Heart left ventricle (tissue), 16 donors: ENCODE measurements at regions not wholly inside any gene's neighbourhood (a gene's known extent, or its start where the extent isn't known, plus 50 kb on each side); places are given as distances from the start of the nearest gene placed in this dataset.

Experiments used
- ATAC-seq, 4 donors: fragments of 200-7000 bp; cut with Tn5 transposase; one replicate each; pipeline ENCODE4 v1.9.1; 2020 to 2022; ENCODE audit warnings: moderate library complexity in 4 of 4, mild to moderate bottlenecking in 3 of 4, moderate number of reproducible peaks in 1 of 4
- DNase-seq, 5 donors: peaks; one replicate each; pipeline ENCODE4 v3.0.0-alpha.2; 2020
- H3K27ac ChIP-seq, 12 donors: fragments of 200-600 bp; sonication (generic) in 4 of 12; one replicate each; pipeline versions ENCODE4 v1.5.0 to v1.8.0; 2016 to 2022; ENCODE audit warnings: mild to moderate bottlenecking in 2 of 12
- H3K27me3 ChIP-seq, 9 donors: fragments of 200-600 bp; sonication (generic) in 2 of 9; one replicate each; pipeline versions ENCODE4 v1.5.1 to v1.8.0; 2016 to 2022; ENCODE audit warnings: mild to moderate bottlenecking in 3 of 9
- H3K36me3 ChIP-seq, 9 donors: fragments of 200-600 bp; sonication (generic) in 2 of 9; one replicate each; pipeline versions ENCODE4 v1.5.0 to v1.8.0; 2018 to 2022; ENCODE audit warnings: mild to moderate bottlenecking in 2 of 9
- H3K4me1 ChIP-seq, 12 donors: fragments of 200-600 bp; sonication (generic) in 4 of 12; one replicate each; pipeline versions ENCODE4 v1.5.0 to v1.8.0; 2016 to 2022; ENCODE audit warnings: mild to moderate bottlenecking in 3 of 12
- H3K4me3 ChIP-seq, 12 donors: fragments of 200-600 bp; sonication (generic) in 4 of 12; one replicate each; pipeline versions ENCODE4 v1.5.0 to v1.8.0; 2017 to 2022; ENCODE audit warnings: mild to moderate bottlenecking in 9 of 12, moderate library complexity in 4 of 12
- H3K9me3 ChIP-seq, 12 donors: fragments of 200-600 bp; sonication (generic) in 4 of 12; one replicate each; pipeline versions ENCODE4 v1.5.0 to v1.8.0; 2016 to 2022; ENCODE audit warnings: mild to moderate bottlenecking in 1 of 12
- CTCF ChIP-seq, 12 donors: fragments of 200-600 bp; sonication (generic) in 4 of 12; IDR thresholded peaks; one replicate each; pipeline versions ENCODE4 v1.5.0 to v1.8.0; 2018 to 2022; ENCODE audit warnings: antibody characterized with exemption in 12 of 12, mild to moderate bottlenecking in 5 of 12
- POLR2A ChIP-seq, 2 donors: fragments of 450-650 bp; IDR thresholded peaks; one replicate each; pipeline ENCODE4 v1.6.1; 2017; ENCODE audit warnings: antibody characterized with exemption in 2 of 2, mild to moderate bottlenecking in 2 of 2, moderate library complexity in 2 of 2
- WGBS, 4 donors: extraction: QIAGEN DNeasy Blood & Tissue Kit in 2 of 4; methylation state at CpG; one replicate each; pipeline versions ENCODE4 v1.1.5 to v1.1.7; 2013 to 2018; 5-methylcytosine and 5-hydroxymethylcytosine counted together
- intact Hi-C, 10 donors: fragments of 100-400 bp; cut with DNase I; formaldehyde crosslinking; loops; one replicate each; pipeline versions ENCODE4 v1.11.1 to v1.14.2; 2022
- donor health status: ischemic (EF 13 %, LVEDD 7.1; RV severe dilation, severe dysfunction).
- donor health status: healthy with polysubstance abuse.
- donor health status: DM: no; HTN: yes; CAD: no.
- donor health status: DM: no; HTN: no; CAD: no.
- donor health status: ischemic (EF 25% LVEDD 6.9; RV normal size, moderate dysfunction).
- donor health status: ischemic (EF 25% LVEDD 5.7; RV mildly dilated, moderate dysfunction).
- donor health status: healthy.
- donor health status: DM: yes; HTN: yes; CAD: no.
- donor health status: ischemic (EF 35%, LVEDD 5.7; RV mildly dilated, moderate dysfunction).
- donor health status: nonischemic (EF 11% LVEDD 7.7; RV severe dilation, severe dysfunction).
- donor health status: DM: yes; HTN: yes; CAD: no.
- donor health status: PGD.
- donor health status: ischemic (EF 29% LVEDD 5.4; RV normal size, mild dysfunction).
- donor health status: nonischemic (EF 23%, LVEDD 6.1; RV moderate dilation, normal function).

DNA sequence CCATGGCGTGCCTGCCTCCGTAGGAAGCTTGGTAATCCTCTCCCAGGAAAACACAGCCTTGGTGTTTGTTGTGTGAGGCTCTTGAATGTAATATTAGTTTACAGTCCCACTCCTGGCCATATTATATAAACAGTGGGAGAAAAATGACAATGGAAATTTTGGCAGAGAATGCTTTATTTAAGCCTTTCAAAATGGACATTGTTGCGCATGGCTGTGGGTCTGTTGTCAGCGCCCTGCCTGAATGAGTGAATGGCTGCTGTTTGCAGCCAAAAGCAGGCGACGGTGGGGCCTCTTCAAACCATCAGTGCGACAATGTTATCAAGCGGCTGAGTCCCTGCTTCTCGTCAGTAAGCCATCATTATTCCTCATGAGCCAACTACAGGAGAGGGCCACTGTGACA lies 201.8 kb upstream of the RMST start:
- no peak for ATAC-seq
- intact Hi-C loops: no loop called here
- WGBS, 4 donors: 56 to 66% (median 60%) methylated on average over 9 of the region's 9 CpGs

GRCh38 chr12:97267166-97267565 lies 195.4 kb upstream of the RMST start:
- no peak for TF ChIP-seq CTCF (IDR thresholded peaks at IDR 0.05)
- TF ChIP-seq POLR2A (IDR thresholded peaks at IDR 0.05): no peak
- no peaks in the 10 kb centered on the region for H3K4me1 ChIP-seq
- ATAC-seq: no peak

More for the DNA sequence above, 201.8 kb upstream of the RMST start:
- H3K4me3 ChIP-seq: no peak overlapping the region
- no peaks in the 10 kb centered on the region for H3K27me3 ChIP-seq
- TF ChIP-seq POLR2A (IDR thresholded peaks at IDR 0.05) (no peak), CTCF (IDR thresholded peaks at IDR 0.05) (no peak)
- H3K36me3 ChIP-seq: no peaks in the 10 kb centered on the region
- H3K9me3 ChIP-seq: peaks cover 0 to 2% (median 0%) of the 10 kb centered on the region in 12 donors
- no peaks in the 10 kb centered on the region for H3K4me1 ChIP-seq
- no peak overlapping the region for H3K27ac ChIP-seq
- DNase-seq: no peak

DNA sequence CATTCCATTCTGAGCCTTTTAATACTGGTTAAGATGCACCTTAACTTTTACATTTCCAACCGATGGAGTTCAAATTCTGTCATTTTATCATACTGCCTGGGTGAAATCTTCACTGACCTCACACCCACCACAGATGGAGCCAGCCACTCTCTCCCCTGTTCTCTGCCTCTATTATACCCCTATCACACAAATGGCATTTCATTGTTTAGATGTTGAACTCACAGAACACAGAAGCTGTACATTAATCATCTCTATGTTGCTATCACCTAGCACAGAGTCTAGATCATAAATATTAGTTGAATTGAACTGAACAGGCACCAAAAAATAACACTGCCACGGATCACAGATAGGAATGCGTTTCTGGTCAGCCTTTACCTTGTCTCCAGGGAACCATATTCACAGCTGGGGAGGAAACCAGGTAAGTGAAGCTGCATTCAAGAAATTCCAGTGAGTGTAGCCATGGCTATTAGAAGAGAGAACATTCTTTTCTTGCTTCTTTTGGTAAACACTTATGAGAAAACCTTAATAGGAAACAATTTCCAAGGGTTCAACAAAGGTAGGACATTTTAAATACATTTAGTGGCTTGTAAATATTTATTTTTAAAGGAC lies 194.9 kb upstream of the RMST start:
- Histone ChIP-seq H3K36me3 (no peaks in the 10 kb centered on the region), H3K27me3 (peaks cover 0 to 5% (median 0%) of the 10 kb centered on the region in 9 donors), H3K27ac (no peak overlapping the region), H3K4me3 (no peak overlapping the region), H3K9me3 (peaks cover 0 to 12% (median 0%) of the 10 kb centered on the region in 12 donors), H3K4me1 (no peaks in the 10 kb centered on the region)
- DNase-seq: no peak
- intact Hi-C loops: no loop called here
- TF ChIP-seq POLR2A (IDR thresholded peaks at IDR 0.05) (no peak), CTCF (IDR thresholded peaks at IDR 0.05) (no peak)
- no peak for ATAC-seq
- 55 to 59% (median 58%) methylated on average over 3 of the region's 3 CpGs for WGBS, 4 donors

More at GRCh38 chr12:97267166-97267565, 195.4 kb upstream of the RMST start:
- intact Hi-C loops: no loop called here
- DNase-seq: no peak
- H3K27ac ChIP-seq: no peak overlapping the region
- H3K27me3 ChIP-seq: peaks cover 0 to 5% (median 0%) of the 10 kb centered on the region in 9 donors
- H3K9me3 ChIP-seq: peaks cover 0 to 12% (median 0%) of the 10 kb centered on the region in 12 donors
- no peak overlapping the region for H3K4me3 ChIP-seq
- H3K36me3 ChIP-seq: no peaks in the 10 kb centered on the region

DNA sequence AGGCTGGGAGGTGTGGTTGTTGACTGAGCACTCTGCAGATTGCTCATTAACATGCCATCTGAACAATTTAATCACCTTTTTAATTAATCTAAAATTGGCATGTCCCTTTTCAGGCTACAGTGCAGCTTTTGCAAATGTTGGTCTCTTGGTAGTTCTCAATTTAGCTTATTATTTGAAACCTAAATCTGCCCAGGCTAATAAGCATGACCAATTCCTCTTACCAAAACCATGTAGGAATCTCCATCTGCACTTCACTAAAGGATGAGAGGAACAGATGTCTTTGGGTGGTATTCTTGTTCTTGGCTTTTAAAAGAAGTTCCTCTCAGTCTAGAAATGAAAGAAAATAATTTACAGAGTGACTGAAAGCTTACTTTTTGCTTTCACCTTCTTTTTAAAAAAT lies 190.1 kb upstream of the RMST start:
- ATAC-seq (no peak), DNase-seq (no peak)
- Histone ChIP-seq H3K36me3 (no peaks in the 10 kb centered on the region), H3K9me3 (peaks cover 0 to 9% (median 0%) of the 10 kb centered on the region in 12 donors), H3K27ac (no peak overlapping the region), H3K4me3 (no peak overlapping the region), H3K4me1 (no peaks in the 10 kb centered on the region), H3K27me3 (peaks cover 0 to 9% (median 0%) of the 10 kb centered on the region in 9 donors)
- intact Hi-C loops: no loop called here
- no peak for TF ChIP-seq POLR2A (IDR thresholded peaks at IDR 0.05)

GRCh38 chr12:97274386-97274785 lies 188.2 kb upstream of the RMST start:
- ATAC-seq (no peak), DNase-seq (no peak)
- intact Hi-C loops: no loop called here
- WGBS, 4 donors: 53 to 58% (median 56%) methylated on average over 2 of the region's 2 CpGs
- no peaks in the 10 kb centered on the region for H3K36me3 ChIP-seq
- peaks cover 0 to 16% (median 0%) of the 10 kb centered on the region in 9 donors for H3K27me3 ChIP-seq
- TF ChIP-seq CTCF (IDR thresholded peaks at IDR 0.05): no peak
- TF ChIP-seq POLR2A (IDR thresholded peaks at IDR 0.05): no peak
- no peaks in the 10 kb centered on the region for H3K4me1 ChIP-seq
- H3K27ac ChIP-seq: no peak overlapping the region
- no peak overlapping the region for H3K4me3 ChIP-seq
- H3K9me3 ChIP-seq: peaks cover 0 to 5% (median 0%) of the 10 kb centered on the region in 12 donors
